Stimulated activated CD4-positive, alpha-beta T cell treated with anti-CD3 and anti-CD28 coated beads, Interleukin-12 subunit alpha, Interleukin-12 subunit beta, amount 100 ng/mL, for 24 hours (primary cell): ENCODE measurements at regions not wholly inside any gene's neighbourhood (a gene's known extent, or its start where the extent isn't known, plus 50 kb on each side); places are given as distances from the start of the nearest gene placed in this dataset.
"Not testable (repeated sequence)": the region's sequence is repeated elsewhere in the genome, so short reads cannot be mapped to it uniquely, and the experiment has no call there.

Source experiments
- DNase-seq, 2 experiments: peaks; one replicate each; pipeline ENCODE4 v3.0.0-alpha.2; 2020; ENCODE audit warnings: low read depth in 2 of 2

GRCh38 chr2:122795763-122796162, 1040.3 kb downstream of the TSN start:
- no peak for DNase-seq

- no peak for DNase-seq
Observed at GRCh38 chr2:122799391-122799790, 1043.9 kb downstream of the TSN start.

GRCh38 chr2:122800781-122801180, 1045.3 kb downstream of the TSN start:
- DNase-seq = no peak

GRCh38 chr2:122804494-122804893, 1049.0 kb downstream of the TSN start:
- DNase-seq = no peak

- DNase-seq = no peak
Observed at GRCh38 chr2:122805346-122805745, 1049.9 kb downstream of the TSN start.

GRCh38 chr2:122808286-122808969, 1053.0 kb downstream of the TSN start:
- DNase-seq = no peak

GRCh38 chr2:122812214-122812613, 1056.8 kb downstream of the TSN start:
- DNase-seq = not testable (repeated sequence)

GRCh38 chr2:122815120-122815519, 1059.7 kb downstream of the TSN start:
- no peak for DNase-seq

- no peak for DNase-seq
Observed at GRCh38 chr2:122816803-122817202, 1061.4 kb downstream of the TSN start.

GRCh38 chr2:122822319-122822718, 1066.9 kb downstream of the TSN start:
- no peak for DNase-seq

GRCh38 chr2:122830157-122830556, 1074.7 kb downstream of the TSN start:
- DNase-seq = no peak

GRCh38 chr2:122831649-122832048, 1076.2 kb downstream of the TSN start:
- DNase-seq = no peak

- DNase-seq = no peak
Observed at GRCh38 chr2:122843503-122843902, 1088.1 kb downstream of the TSN start.

GRCh38 chr2:122851161-122851560, 1095.7 kb downstream of the TSN start:
- no peak for DNase-seq

- no peak for DNase-seq
Observed at GRCh38 chr2:122851972-122852531, 1096.6 kb downstream of the TSN start.

- DNase-seq = no peak
Observed at GRCh38 chr2:122856696-122857095, 1101.2 kb downstream of the TSN start.

- no peak for DNase-seq
Observed at GRCh38 chr2:122858075-122858702, 1102.7 kb downstream of the TSN start.

GRCh38 chr2:122858813-122859212, 1103.4 kb downstream of the TSN start:
- no peak for DNase-seq

- no peak for DNase-seq
Observed at GRCh38 chr2:122859260-122859659, 1103.8 kb downstream of the TSN start.

- no peak for DNase-seq
Observed at GRCh38 chr2:122863532-122863931, 1108.1 kb downstream of the TSN start.

- DNase-seq = no peak
Observed at GRCh38 chr2:122864728-122865127, 1109.3 kb downstream of the TSN start.

- DNase-seq = no peak
Observed at GRCh38 chr2:122866095-122866494, 1110.6 kb downstream of the TSN start.

GRCh38 chr2:122867941-122868340, 1112.5 kb downstream of the TSN start:
- DNase-seq = no peak
